A673 (cell line): ENCODE measurements at regions not wholly inside any gene's neighbourhood (a gene's known extent, or its start where the extent isn't known, plus 50 kb on each side); places are given as distances from the start of the nearest gene placed in this dataset.

ENCODE experiments used
- EZH2 ChIP-seq: fragments of 200-600 bp; sonication (generic); IDR thresholded peaks from 2 replicates; pipeline ENCODE4 v1.6.1; 2017; ENCODE audit warnings: borderline replicate concordance, low read depth, mild to moderate bottlenecking, mixed read lengths, antibody characterized with exemption, low read length; ENCODE audit not compliant: poor library complexity, severe bottlenecking
- TF ChIP-seq, protein P1 (sequence below): fragments of 300-800, 200-600 bp; sonication (generic); conservative IDR thresholded peaks from 2 replicates; pipeline ENCODE4 v1.5.1; 2017; ENCODE audit warnings: low read depth, mild to moderate bottlenecking, antibody characterized with exemption, low read length, moderate library complexity, mixed read lengths

DNA sequence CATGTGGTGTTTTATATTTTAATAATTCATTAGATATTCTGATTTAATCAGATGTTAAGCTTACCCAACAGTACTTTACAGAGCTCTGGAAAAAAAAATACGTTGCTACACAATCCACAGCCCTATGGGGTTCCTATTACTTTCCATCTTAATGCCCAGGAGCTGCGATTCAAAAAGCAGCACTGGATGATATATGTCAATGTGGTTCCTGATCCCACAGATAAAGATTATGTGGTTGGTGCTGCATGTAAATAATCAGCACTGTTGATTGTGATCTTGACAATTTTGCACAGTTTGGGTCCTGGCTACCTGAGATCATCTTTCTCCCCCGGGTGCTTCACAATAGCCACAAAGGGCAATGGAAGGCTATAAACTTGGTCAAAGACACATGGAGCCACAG is 72.7 kb upstream of the DCLK2 start:
- TF ChIP-seq, protein P1, sequence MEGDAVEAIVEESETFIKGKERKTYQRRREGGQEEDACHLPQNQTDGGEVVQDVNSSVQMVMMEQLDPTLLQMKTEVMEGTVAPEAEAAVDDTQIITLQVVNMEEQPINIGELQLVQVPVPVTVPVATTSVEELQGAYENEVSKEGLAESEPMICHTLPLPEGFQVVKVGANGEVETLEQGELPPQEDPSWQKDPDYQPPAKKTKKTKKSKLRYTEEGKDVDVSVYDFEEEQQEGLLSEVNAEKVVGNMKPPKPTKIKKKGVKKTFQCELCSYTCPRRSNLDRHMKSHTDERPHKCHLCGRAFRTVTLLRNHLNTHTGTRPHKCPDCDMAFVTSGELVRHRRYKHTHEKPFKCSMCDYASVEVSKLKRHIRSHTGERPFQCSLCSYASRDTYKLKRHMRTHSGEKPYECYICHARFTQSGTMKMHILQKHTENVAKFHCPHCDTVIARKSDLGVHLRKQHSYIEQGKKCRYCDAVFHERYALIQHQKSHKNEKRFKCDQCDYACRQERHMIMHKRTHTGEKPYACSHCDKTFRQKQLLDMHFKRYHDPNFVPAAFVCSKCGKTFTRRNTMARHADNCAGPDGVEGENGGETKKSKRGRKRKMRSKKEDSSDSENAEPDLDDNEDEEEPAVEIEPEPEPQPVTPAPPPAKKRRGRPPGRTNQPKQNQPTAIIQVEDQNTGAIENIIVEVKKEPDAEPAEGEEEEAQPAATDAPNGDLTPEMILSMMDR: no peak
- no peak for TF ChIP-seq EZH2
